HEK293T (cell line): ENCODE measurements at regions not wholly inside any gene's neighbourhood (a gene's known extent, or its start where the extent isn't known, plus 50 kb on each side); places are given as distances from the start of the nearest gene placed in this dataset.

Experiments used
- ARNT ChIP-seq: fragments of 450-650 bp; IDR thresholded peaks from 2 replicates; pipeline ENCODE4 v1.6.1; 2017; ENCODE audit warnings: mild to moderate bottlenecking
- BHLHE40 ChIP-seq: fragments of 450-650 bp; IDR thresholded peaks from 2 replicates; pipeline ENCODE4 v1.6.1; 2016; ENCODE audit warnings: mild to moderate bottlenecking, moderate library complexity, borderline replicate concordance
- ELF4 ChIP-seq: fragments of 450-650 bp; IDR thresholded peaks from 2 replicates; pipeline ENCODE4 v1.6.1; 2017; ENCODE audit warnings: antibody characterized with exemption
- FOXK2 ChIP-seq: fragments of 450-650 bp; IDR thresholded peaks from 2 replicates; pipeline ENCODE4 v1.6.1; 2016; ENCODE audit warnings: mild to moderate bottlenecking
- FOXM1 ChIP-seq: fragments of 450-650 bp; IDR thresholded peaks from 2 replicates; pipeline ENCODE4 v1.6.1; 2017; ENCODE audit warnings: mild to moderate bottlenecking, borderline replicate concordance
- HDGF ChIP-seq: fragments of 450-650 bp; IDR thresholded peaks from 2 replicates; pipeline ENCODE4 v1.6.1; 2017; ENCODE audit warnings: antibody characterized with exemption, borderline replicate concordance
- SP1 ChIP-seq: fragments of 450-650 bp; IDR thresholded peaks from 2 replicates; pipeline ENCODE4 v1.6.1; 2017
- SUZ12 ChIP-seq: fragments of 450-650 bp; IDR thresholded peaks from 2 replicates; pipeline ENCODE4 v1.6.1; 2016; ENCODE audit warnings: mild to moderate bottlenecking
- TARDBP ChIP-seq: fragments of 450-650 bp; IDR thresholded peaks from 2 replicates; pipeline ENCODE4 v1.6.1; 2016
- ZNF384 ChIP-seq: fragments of 450-650 bp; IDR thresholded peaks from 2 replicates; pipeline ENCODE4 v1.6.1; 2016
- TF ChIP-seq, protein P1 (sequence below): fragments of 450-650 bp; IDR thresholded peaks from 2 replicates; pipeline ENCODE4 v1.6.1; 2016

DNA sequence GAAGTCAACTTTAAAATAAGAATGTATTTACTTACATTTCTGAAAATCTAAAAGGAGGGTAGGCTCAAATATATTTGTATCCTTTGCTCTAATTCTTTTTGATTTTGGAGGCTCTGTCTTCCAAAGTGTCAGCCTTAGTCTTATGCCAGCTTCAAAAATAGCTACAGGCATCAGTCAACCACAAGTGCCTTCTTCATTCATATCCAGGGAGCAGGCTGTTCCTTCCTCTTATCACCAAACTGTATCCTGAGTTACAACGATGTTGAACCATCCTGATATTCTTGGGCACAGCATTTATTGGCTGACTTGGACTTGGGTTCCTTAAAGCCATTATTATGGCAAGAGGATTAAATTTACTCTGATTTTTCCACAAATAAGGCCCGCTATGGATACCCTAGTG is 1161.3 kb downstream of the PCDH17 start:
- TF ChIP-seq SP1 (no peak), BHLHE40 (no peak), TARDBP (no peak), ELF4 (no peak), FOXK2 (no peak), FOXM1 (no peak), ZNF384 (no peak), SUZ12 (no peak), HDGF (no peak), ARNT (no peak)
- TF ChIP-seq, protein P1, sequence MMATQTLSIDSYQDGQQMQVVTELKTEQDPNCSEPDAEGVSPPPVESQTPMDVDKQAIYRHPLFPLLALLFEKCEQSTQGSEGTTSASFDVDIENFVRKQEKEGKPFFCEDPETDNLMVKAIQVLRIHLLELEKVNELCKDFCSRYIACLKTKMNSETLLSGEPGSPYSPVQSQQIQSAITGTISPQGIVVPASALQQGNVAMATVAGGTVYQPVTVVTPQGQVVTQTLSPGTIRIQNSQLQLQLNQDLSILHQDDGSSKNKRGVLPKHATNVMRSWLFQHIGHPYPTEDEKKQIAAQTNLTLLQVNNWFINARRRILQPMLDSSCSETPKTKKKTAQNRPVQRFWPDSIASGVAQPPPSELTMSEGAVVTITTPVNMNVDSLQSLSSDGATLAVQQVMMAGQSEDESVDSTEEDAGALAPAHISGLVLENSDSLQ = no peak
